T-cell (primary cell): ENCODE measurements at regions not wholly inside any gene's neighbourhood (a gene's known extent, or its start where the extent isn't known, plus 50 kb on each side); places are given as distances from the start of the nearest gene placed in this dataset.

Experiments used
- ATAC-seq, 4 experiments: fragments of 200-7000 bp in 3 of 4; fragments of 150-1000 bp in 1 of 4; cut with Tn5 transposase; replicated peaks in 1 of 4; 1 replicate in 3 of 4; 2 replicates in 1 of 4; pipeline ENCODE4 v1.10.0; 2021; ENCODE audit warnings: moderate library complexity in 3 of 4, mild to moderate bottlenecking in 2 of 4, moderate number of reproducible peaks in 1 of 4
- CTCF ChIA-PET, 2 donors: fragments of 300-600 bp; sonication (Branson Sonifier 250); formaldehyde crosslinking; loops; one replicate each; lab custom pipeline; 2022; ENCODE audit warnings: antibody characterized with exemption in 2 of 2; lab: Charles Lee
- POLR2A ChIA-PET, 2 donors: fragments of 300-600 bp; sonication (Branson Sonifier 250); formaldehyde crosslinking; loops; one replicate each; lab custom pipeline; 2022; ENCODE audit warnings: antibody characterized with exemption in 2 of 2; lab: Charles Lee
- DNase-seq, 35 experiments: peaks; one replicate each; pipeline versions ENCODE4 v3.0.0 to v3.0.0-alpha.2; 2013 to 2023
- H3K27ac ChIP-seq: one replicate; pipeline ENCODE4 v1.5.1; 2013; ENCODE audit warnings: low read length
- H3K27me3 ChIP-seq, 2 experiments: replicated peaks in 1 of 2; 1 replicate in 1 of 2; 2 replicates in 1 of 2; pipeline versions ENCODE4 v1.6.1 to v1.7.0; 2013; ENCODE audit warnings: low read length in 1 of 2, mixed read lengths in 1 of 2; ENCODE audit not compliant: control insufficient read depth in 2 of 2, insufficient read depth in 2 of 2; ENCODE audit errors: extremely low read depth in 1 of 2
- H3K36me3 ChIP-seq, 2 donors: 1 replicate in 1 of 2; 2 replicates in 1 of 2; pipeline versions ENCODE4 v1.6.1 to v1.7.0; 2013; ENCODE audit warnings: low read length in 1 of 2; ENCODE audit not compliant: control insufficient read depth in 2 of 2, insufficient read depth in 1 of 2; ENCODE audit errors: extremely low read depth in 1 of 2
- H3K4me1 ChIP-seq, 2 experiments: 1 replicate in 1 of 2; 2 replicates in 1 of 2; pipeline versions ENCODE4 v1.6.1 to v1.7.0; 2013; ENCODE audit warnings: low read length in 2 of 2, mixed read lengths in 1 of 2; ENCODE audit not compliant: insufficient read depth in 2 of 2, control insufficient read depth in 1 of 2; ENCODE audit errors: extremely low read depth in 1 of 2
- H3K4me3 ChIP-seq, 2 donors: 1 replicate in 1 of 2; 2 replicates in 1 of 2; pipeline versions ENCODE4 v1.5.1 to v1.7.0; 2013; ENCODE audit warnings: mild to moderate bottlenecking in 2 of 2, low read length in 1 of 2, moderate library complexity in 1 of 2; ENCODE audit not compliant: control insufficient read depth in 1 of 2; ENCODE audit errors: extremely low read depth in 1 of 2
- H3K9me3 ChIP-seq: 2 replicates; pipeline ENCODE4 v1.7.0; 2013
- H3K27ac Mint-ChIP-seq, 2 donors: one replicate each; pipeline ENCODE4 v1.8.0; 2020 to 2021; ENCODE audit warnings: mild to moderate bottlenecking in 2 of 2, mixed read lengths in 2 of 2
- H3K27me3 Mint-ChIP-seq, 2 donors: one replicate each; pipeline ENCODE4 v1.8.0; 2021 to 2022; ENCODE audit warnings: mixed read lengths in 2 of 2
- H3K36me3 Mint-ChIP-seq: one replicate; pipeline ENCODE4 v1.8.0; 2021; ENCODE audit warnings: mixed read lengths
- H3K4me1 Mint-ChIP-seq, 3 donors: one replicate each; pipeline ENCODE4 v1.8.0; 2020 to 2022; ENCODE audit warnings: mixed read lengths in 3 of 3, mild to moderate bottlenecking in 1 of 3
- H3K4me3 Mint-ChIP-seq, 3 donors: one replicate each; pipeline ENCODE4 v1.8.0; 2020 to 2022; ENCODE audit warnings: mild to moderate bottlenecking in 3 of 3, mixed read lengths in 3 of 3, moderate library complexity in 3 of 3
- H3K9me3 Mint-ChIP-seq, 3 donors: one replicate each; pipeline ENCODE4 v1.8.0; 2020 to 2022; ENCODE audit warnings: mixed read lengths in 3 of 3
- WGBS: methylation state at CpG from one replicate; pipeline ENCODE4 v1.1.5; 2013; ENCODE audit warnings: missing lambda C conversion rate; ENCODE audit not compliant: insufficient coverage; 5-methylcytosine and 5-hydroxymethylcytosine counted together

- H3K27ac ChIP-seq, result no peak overlapping the region
- no peak overlapping the region for H3K4me3 ChIP-seq
- peaks cover 0 to 3% of the 10 kb centered on the region in 2 experiments for H3K27me3 ChIP-seq
- no peaks in the 10 kb centered on the region for H3K27me3 Mint-ChIP-seq
- peaks cover 3 to 15% (median 10%) of the 10 kb centered on the region in 3 donors for H3K9me3 Mint-ChIP-seq
- no peaks in the 10 kb centered on the region for H3K36me3 Mint-ChIP-seq
- DNase-seq, result no peak
- no peaks in the 10 kb centered on the region for H3K36me3 ChIP-seq
- ATAC-seq, result no peak
- POLR2A ChIA-PET, result interaction anchor here in 1 of 2 donors (0.6 kb wide), 1 partner anchor 53 kb away, joined by 3 read pairs; no protein-coding TSS in a partner anchor
- CTCF ChIA-PET, result no interaction called here
- no peak overlapping the region for H3K4me3 Mint-ChIP-seq
- H3K4me1 Mint-ChIP-seq, result no peaks in the 10 kb centered on the region
- H3K9me3 ChIP-seq, result no peaks in the 10 kb centered on the region
- no CpG with 5 or more reads among the region's 4 CpGs for WGBS
- no peak overlapping the region for H3K27ac Mint-ChIP-seq
- H3K4me1 ChIP-seq, result no peaks in the 10 kb centered on the region
Observed at GRCh38 chr15:27702581-27702980, 396.5 kb downstream of the OCA2 start.

- no peak for DNase-seq
- H3K4me3 Mint-ChIP-seq, result no peak overlapping the region
- Histone ChIP-seq H3K27me3 (peaks cover 0 to 3% of the 10 kb centered on the region in 2 experiments), H3K27ac (no peak overlapping the region), H3K36me3 (no peaks in the 10 kb centered on the region), H3K9me3 (no peaks in the 10 kb centered on the region), H3K4me3 (no peak overlapping the region), H3K4me1 (no peaks in the 10 kb centered on the region)
- ChIA-PET CTCF (no interaction called here), POLR2A (no interaction called here)
- no peak for ATAC-seq
- no peak overlapping the region for H3K27ac Mint-ChIP-seq
- H3K27me3 Mint-ChIP-seq, result no peaks in the 10 kb centered on the region
- H3K36me3 Mint-ChIP-seq, result no peaks in the 10 kb centered on the region
- no peaks in the 10 kb centered on the region for H3K4me1 Mint-ChIP-seq
- H3K9me3 Mint-ChIP-seq, result peaks cover 3 to 15% (median 10%) of the 10 kb centered on the region in 3 donors
- WGBS, result 89% methylated on average over 8 of the region's 11 CpGs
Observed at GRCh38 chr15:27701956-27702355, 397.2 kb downstream of the OCA2 start.

GRCh38 chr15:27701014-27701413 is 398.1 kb downstream of the OCA2 start:
- Mint-ChIP-seq H3K9me3 (peaks cover 3 to 15% (median 10%) of the 10 kb centered on the region in 3 donors), H3K27me3 (no peaks in the 10 kb centered on the region)

GRCh38 chr15:27699699-27700098 is 399.4 kb downstream of the OCA2 start:
- H3K4me3 ChIP-seq, result no peak overlapping the region
- ATAC-seq (no peak), DNase-seq (no peak)
- Mint-ChIP-seq H3K4me3 (no peak overlapping the region), H3K27ac (no peak overlapping the region), H3K27me3 (no peaks in the 10 kb centered on the region), H3K9me3 (peaks cover 3 to 15% (median 7%) of the 10 kb centered on the region in 3 donors), H3K36me3 (no peaks in the 10 kb centered on the region), H3K4me1 (no peaks in the 10 kb centered on the region)
- POLR2A ChIA-PET, result no interaction called here
- no peaks in the 10 kb centered on the region for H3K4me1 ChIP-seq
- peaks cover 0 to 3% of the 10 kb centered on the region in 2 experiments for H3K27me3 ChIP-seq
- CTCF ChIA-PET, result no interaction called here
- no peak overlapping the region for H3K27ac ChIP-seq
- H3K36me3 ChIP-seq, result no peaks in the 10 kb centered on the region
- WGBS, result 78% methylated on average over 3 of the region's 4 CpGs
- no peaks in the 10 kb centered on the region for H3K9me3 ChIP-seq

More at GRCh38 chr15:27701014-27701413, 398.1 kb downstream of the OCA2 start:
- DNase-seq, result no peak
- H3K36me3 ChIP-seq, result no peaks in the 10 kb centered on the region
- no CpG with 5 or more reads among the region's 3 CpGs for WGBS
- H3K27me3 ChIP-seq, result peaks cover 0 to 3% of the 10 kb centered on the region in 2 experiments
- Mint-ChIP-seq H3K36me3 (no peaks in the 10 kb centered on the region), H3K4me1 (no peaks in the 10 kb centered on the region), H3K27ac (no peak overlapping the region), H3K4me3 (no peak overlapping the region)
- no peak overlapping the region for H3K4me3 ChIP-seq
- H3K4me1 ChIP-seq, result no peaks in the 10 kb centered on the region
- ChIA-PET POLR2A (no interaction called here), CTCF (no interaction called here)
- no peaks in the 10 kb centered on the region for H3K9me3 ChIP-seq
- no peak for ATAC-seq
- H3K27ac ChIP-seq, result no peak overlapping the region

- H3K9me3 Mint-ChIP-seq, result peaks cover 3 to 9% (median 7%) of the 10 kb centered on the region in 3 donors
- no peaks in the 10 kb centered on the region for H3K27me3 Mint-ChIP-seq
- no peaks in the 10 kb centered on the region for H3K36me3 Mint-ChIP-seq
- no peak overlapping the region for H3K27ac Mint-ChIP-seq
- no peaks in the 10 kb centered on the region for H3K4me1 ChIP-seq
- H3K27me3 ChIP-seq, result no peaks in the 10 kb centered on the region
- no peak overlapping the region for H3K27ac ChIP-seq
- H3K9me3 ChIP-seq, result no peaks in the 10 kb centered on the region
- WGBS, result 94% methylated on average over 4 of the region's 4 CpGs
- H3K36me3 ChIP-seq, result no peaks in the 10 kb centered on the region
- CTCF ChIA-PET, result no interaction called here
- ATAC-seq, result no peak
- POLR2A ChIA-PET, result no interaction called here
- H3K4me1 Mint-ChIP-seq, result no peaks in the 10 kb centered on the region
- no peak overlapping the region for H3K4me3 Mint-ChIP-seq
- DNase-seq, result no peak
- H3K4me3 ChIP-seq, result no peak overlapping the region
Observed at GRCh38 chr15:27696530-27696929, 402.6 kb downstream of the OCA2 start.

GRCh38 chr15:27695726-27696125 is 403.4 kb downstream of the OCA2 start:
- no peak for ATAC-seq
- H3K27ac Mint-ChIP-seq, result no peak overlapping the region
- POLR2A ChIA-PET, result no interaction called here

More at GRCh38 chr15:27695726-27696125, 403.4 kb downstream of the OCA2 start:
- no peaks in the 10 kb centered on the region for H3K36me3 ChIP-seq
- Mint-ChIP-seq H3K36me3 (no peaks in the 10 kb centered on the region), H3K9me3 (peaks cover 3 to 6% (median 4%) of the 10 kb centered on the region in 3 donors), H3K4me1 (no peaks in the 10 kb centered on the region), H3K4me3 (no peak overlapping the region), H3K27me3 (no peaks in the 10 kb centered on the region)
- CTCF ChIA-PET, result no interaction called here
- no peaks in the 10 kb centered on the region for H3K27me3 ChIP-seq
- 82% methylated on average over 1 of the region's 2 CpGs for WGBS
- no peak overlapping the region for H3K4me3 ChIP-seq
- DNase-seq, result no peak
- H3K27ac ChIP-seq, result no peak overlapping the region
- H3K9me3 ChIP-seq, result no peaks in the 10 kb centered on the region
- H3K4me1 ChIP-seq, result no peaks in the 10 kb centered on the region
